Astrocyte (in vitro differentiated cells and primary cell): ENCODE measurements at regions not wholly inside any gene's neighbourhood (a gene's known extent, or its start where the extent isn't known, plus 50 kb on each side); places are given as distances from the start of the nearest gene placed in this dataset.

Source experiments
- DNase-seq: peaks from one replicate; pipeline ENCODE4 v3.0.0-alpha.2; 2010; ENCODE audit warnings: low read depth
- FAIRE-seq: peaks from 2 replicates; lab custom pipeline; 2011; peaks lifted over from hg19 to GRCh38; lab: Jason Lieb, UNC
- H2AFZ ChIP-seq: 2 replicates; pipeline ENCODE4 v1.6.0; 2012; ENCODE audit warnings: low read depth, low read length, inconsistent platforms
- H3K27ac ChIP-seq: 2 replicates; pipeline ENCODE4 v1.5.1; 2011; ENCODE audit warnings: low read depth, low read length, inconsistent platforms
- H3K27me3 ChIP-seq: 2 replicates; pipeline ENCODE4 v1.6.0; 2011; ENCODE audit warnings: low read length, inconsistent platforms; ENCODE audit not compliant: insufficient read depth
- H3K36me3 ChIP-seq: 2 replicates; pipeline ENCODE4 v1.5.1; 2011; ENCODE audit warnings: low read length, inconsistent platforms; ENCODE audit not compliant: insufficient read depth
- H3K4me1 ChIP-seq: 2 replicates; pipeline ENCODE4 v1.5.1; 2011; ENCODE audit warnings: low read length, inconsistent platforms; ENCODE audit not compliant: insufficient read depth
- H3K4me2 ChIP-seq: 2 replicates; pipeline ENCODE4 v1.6.0; 2012; ENCODE audit warnings: low read length, inconsistent platforms
- H3K4me3 ChIP-seq: 2 replicates; pipeline ENCODE4 v1.5.1; 2011; ENCODE audit warnings: low read depth, mild to moderate bottlenecking, low read length, inconsistent platforms; ENCODE audit not compliant: insufficient read depth
- H3K79me2 ChIP-seq: 2 replicates; pipeline ENCODE4 v1.6.0; 2012; ENCODE audit warnings: mild to moderate bottlenecking, low read length, inconsistent platforms; ENCODE audit not compliant: insufficient read depth
- H3K9ac ChIP-seq: 2 replicates; pipeline ENCODE4 v1.6.0; 2012; ENCODE audit warnings: mild to moderate bottlenecking, low read length, inconsistent platforms
- H3K9me3 ChIP-seq: 2 replicates; pipeline ENCODE4 v1.5.1; 2012; ENCODE audit warnings: low read depth, mild to moderate bottlenecking, low read length, inconsistent platforms; ENCODE audit not compliant: insufficient read depth
- H4K20me1 ChIP-seq: 2 replicates; pipeline ENCODE4 v1.6.0; 2012; ENCODE audit warnings: low read length, inconsistent platforms; ENCODE audit not compliant: insufficient read depth
- H3K27ac Mint-ChIP-seq: one replicate; pipeline ENCODE4 v1.8.0; 2021; ENCODE audit warnings: mild to moderate bottlenecking, mixed read lengths; ENCODE audit not compliant: unreplicated experiment
- H3K27me3 Mint-ChIP-seq: one replicate; pipeline ENCODE4 v1.8.0; 2021; ENCODE audit warnings: low read depth, mixed read lengths; ENCODE audit not compliant: unreplicated experiment
- H3K36me3 Mint-ChIP-seq: one replicate; pipeline ENCODE4 v1.8.0; 2021; ENCODE audit warnings: low read depth, mixed read lengths; ENCODE audit not compliant: unreplicated experiment
- H3K4me1 Mint-ChIP-seq: one replicate; pipeline ENCODE4 v1.8.0; 2021; ENCODE audit warnings: low read depth, mixed read lengths; ENCODE audit not compliant: unreplicated experiment
- H3K4me3 Mint-ChIP-seq: one replicate; pipeline ENCODE4 v1.8.0; 2021; ENCODE audit warnings: mild to moderate bottlenecking, moderate library complexity, mixed read lengths; ENCODE audit not compliant: unreplicated experiment
- H3K9me3 Mint-ChIP-seq: one replicate; pipeline ENCODE4 v1.8.0; 2021; ENCODE audit warnings: mild to moderate bottlenecking, mixed read lengths; ENCODE audit not compliant: unreplicated experiment
- EZH2 ChIP-seq: IDR thresholded peaks from 2 replicates; pipeline ENCODE4 v1.6.1; 2012; ENCODE audit warnings: mild to moderate bottlenecking, low read length, inconsistent platforms; ENCODE audit not compliant: insufficient read depth
- TF ChIP-seq, protein P1 (sequence below): IDR thresholded peaks from 2 replicates; pipeline ENCODE4 v1.5.1; 2011; ENCODE audit warnings: low read depth, mild to moderate bottlenecking, inconsistent platforms, low read length, moderate library complexity; ENCODE audit not compliant: insufficient read depth

DNA sequence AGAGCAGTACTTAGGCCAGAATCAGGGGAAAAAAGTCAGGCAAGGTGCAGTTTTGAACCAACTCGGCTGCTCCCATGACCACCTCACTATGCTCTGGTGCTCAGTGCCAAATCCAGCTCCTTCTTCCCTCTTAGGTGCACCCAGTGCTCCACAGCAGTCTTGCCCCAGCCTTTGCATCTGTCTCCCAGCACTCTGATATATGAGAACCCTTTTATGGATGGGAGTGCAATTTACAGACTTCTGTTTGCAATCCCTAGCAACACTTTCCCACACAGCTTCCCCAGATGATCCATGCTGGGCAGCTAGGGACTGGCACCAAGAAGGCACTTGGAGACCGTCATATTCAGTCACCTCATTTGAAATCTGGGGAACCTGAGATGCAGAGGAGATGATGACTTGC is 267.9 kb upstream of the CCL2 start:
- no peak for TF ChIP-seq EZH2
- TF ChIP-seq, protein P1, sequence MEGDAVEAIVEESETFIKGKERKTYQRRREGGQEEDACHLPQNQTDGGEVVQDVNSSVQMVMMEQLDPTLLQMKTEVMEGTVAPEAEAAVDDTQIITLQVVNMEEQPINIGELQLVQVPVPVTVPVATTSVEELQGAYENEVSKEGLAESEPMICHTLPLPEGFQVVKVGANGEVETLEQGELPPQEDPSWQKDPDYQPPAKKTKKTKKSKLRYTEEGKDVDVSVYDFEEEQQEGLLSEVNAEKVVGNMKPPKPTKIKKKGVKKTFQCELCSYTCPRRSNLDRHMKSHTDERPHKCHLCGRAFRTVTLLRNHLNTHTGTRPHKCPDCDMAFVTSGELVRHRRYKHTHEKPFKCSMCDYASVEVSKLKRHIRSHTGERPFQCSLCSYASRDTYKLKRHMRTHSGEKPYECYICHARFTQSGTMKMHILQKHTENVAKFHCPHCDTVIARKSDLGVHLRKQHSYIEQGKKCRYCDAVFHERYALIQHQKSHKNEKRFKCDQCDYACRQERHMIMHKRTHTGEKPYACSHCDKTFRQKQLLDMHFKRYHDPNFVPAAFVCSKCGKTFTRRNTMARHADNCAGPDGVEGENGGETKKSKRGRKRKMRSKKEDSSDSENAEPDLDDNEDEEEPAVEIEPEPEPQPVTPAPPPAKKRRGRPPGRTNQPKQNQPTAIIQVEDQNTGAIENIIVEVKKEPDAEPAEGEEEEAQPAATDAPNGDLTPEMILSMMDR = no peak
- FAIRE-seq = no peak
- H3K9me3 Mint-ChIP-seq = peaks cover 2% of the 10 kb centered on the region

DNA sequence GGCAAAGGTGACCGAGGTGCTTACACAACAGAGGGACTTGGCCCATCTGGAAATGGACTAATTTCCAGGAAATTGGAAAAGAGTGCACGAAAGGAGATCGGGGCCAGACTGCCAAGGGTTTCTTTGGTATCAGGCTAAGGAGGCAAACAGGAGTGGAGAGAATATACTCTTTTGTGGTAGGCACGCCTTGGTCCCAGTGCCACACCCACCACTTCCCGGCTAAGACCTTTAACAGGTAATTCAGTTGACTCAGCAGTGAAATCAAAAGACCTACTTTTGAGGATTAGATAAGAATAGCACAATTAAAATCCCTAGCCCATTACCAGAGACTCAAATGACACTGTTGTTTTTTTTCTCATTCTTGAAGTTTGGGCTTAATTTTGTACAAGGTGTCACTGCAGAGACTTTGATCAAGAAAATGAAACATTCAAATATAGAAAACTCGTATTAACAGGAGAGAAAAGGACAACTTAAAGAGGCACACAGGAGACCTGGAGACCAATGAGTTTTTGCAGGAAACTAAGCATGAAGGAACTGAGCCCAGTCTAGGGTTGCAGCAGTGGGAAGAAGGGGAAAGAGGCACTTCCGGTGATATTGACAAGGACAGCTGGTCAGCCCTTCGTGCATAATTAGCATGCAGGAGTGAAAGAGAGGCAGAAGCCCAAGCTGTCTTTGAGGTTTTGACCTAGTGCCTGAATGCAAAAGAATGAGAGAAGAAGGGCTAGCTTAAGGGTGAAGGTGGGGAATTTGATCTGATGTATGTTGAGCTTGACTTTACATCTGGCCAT is 265.5 kb upstream of the CCL2 start:
- H3K36me3 Mint-ChIP-seq = no peaks in the 10 kb centered on the region
- peaks cover 13% of the 10 kb centered on the region for H3K27me3 Mint-ChIP-seq
- no peak for TF ChIP-seq EZH2
- TF ChIP-seq, protein P1 = no peak
- Histone ChIP-seq H3K9ac (no peak overlapping the region), H3K79me2 (no peaks in the 10 kb centered on the region), H3K4me3 (no peak overlapping the region), H3K27ac (no peak overlapping the region), H3K4me1 (no peaks in the 10 kb centered on the region), H4K20me1 (no peaks in the 10 kb centered on the region), H2AFZ (no peak overlapping the region), H3K27me3 (no peaks in the 10 kb centered on the region), H3K9me3 (no peaks in the 10 kb centered on the region), H3K36me3 (no peaks in the 10 kb centered on the region), H3K4me2 (no peak overlapping the region)
- no peak overlapping the region for H3K27ac Mint-ChIP-seq
- peaks cover 2% of the 10 kb centered on the region for H3K9me3 Mint-ChIP-seq
- H3K4me3 Mint-ChIP-seq = no peak overlapping the region
- no peak for DNase-seq
- FAIRE-seq = no peak
- H3K4me1 Mint-ChIP-seq = peaks cover 7% of the 10 kb centered on the region

More for the DNA sequence above, 267.9 kb upstream of the CCL2 start:
- H4K20me1 ChIP-seq = no peaks in the 10 kb centered on the region
- no peak overlapping the region for H3K4me2 ChIP-seq
- H3K27ac ChIP-seq = no peak overlapping the region
- no peaks in the 10 kb centered on the region for H3K9me3 ChIP-seq
- no peak overlapping the region for H3K9ac ChIP-seq
- no peaks in the 10 kb centered on the region for H3K79me2 ChIP-seq
- Mint-ChIP-seq H3K4me3 (no peak overlapping the region), H3K4me1 (peaks cover 7% of the 10 kb centered on the region), H3K27ac (no peak overlapping the region), H3K27me3 (peaks cover 11% of the 10 kb centered on the region), H3K36me3 (no peaks in the 10 kb centered on the region)
- DNase-seq = no peak
- no peak overlapping the region for H3K4me3 ChIP-seq
- H3K4me1 ChIP-seq = no peaks in the 10 kb centered on the region
- H3K27me3 ChIP-seq = no peaks in the 10 kb centered on the region
- H2AFZ ChIP-seq = no peak overlapping the region
- no peaks in the 10 kb centered on the region for H3K36me3 ChIP-seq
